Hepatocyte (in vitro differentiated cells): ENCODE measurements at regions not wholly inside any gene's neighbourhood (a gene's known extent, or its start where the extent isn't known, plus 50 kb on each side); places are given as distances from the start of the nearest gene placed in this dataset.
"Not testable (repeated sequence)": the region's sequence is repeated elsewhere in the genome, so short reads cannot be mapped to it uniquely, and the experiment has no call there.

Experiments used
- DNase-seq: peaks from one replicate; pipeline ENCODE4 v3.0.0-alpha.2; 2016; ENCODE audit warnings: low spot score
- H2AFZ ChIP-seq: fragments of 200-600 bp; sonication (generic); 2 replicates; pipeline ENCODE4 v1.6.0; 2016; ENCODE audit warnings: antibody characterized with exemption, mild to moderate bottlenecking
- H3K27ac ChIP-seq: fragments of 200-600 bp; sonication (generic); 2 replicates; pipeline ENCODE4 v1.5.1; 2016; ENCODE audit warnings: mild to moderate bottlenecking
- H3K27me3 ChIP-seq: fragments of 200-600 bp; sonication (generic); 2 replicates; pipeline ENCODE4 v1.6.1; 2016
- H3K36me3 ChIP-seq: fragments of 200-600 bp; sonication (generic); replicated peaks from 2 replicates; pipeline ENCODE4 v1.5.1; 2016; ENCODE audit warnings: low read depth; ENCODE audit not compliant: insufficient read depth
- H3K4me1 ChIP-seq: fragments of 200-600 bp; sonication (generic); 2 replicates; pipeline ENCODE4 v1.5.1; 2016; ENCODE audit warnings: mild to moderate bottlenecking, moderate library complexity; ENCODE audit not compliant: insufficient read depth
- H3K4me2 ChIP-seq: fragments of 200-600 bp; sonication (generic); 2 replicates; pipeline ENCODE4 v1.6.0; 2016
- H3K4me3 ChIP-seq: fragments of 200-600 bp; sonication (generic); 2 replicates; pipeline ENCODE4 v1.5.1; 2016; ENCODE audit warnings: mild to moderate bottlenecking
- H3K79me2 ChIP-seq: fragments of 200-600 bp; sonication (generic); 2 replicates; pipeline ENCODE4 v1.6.0; 2017; ENCODE audit warnings: mild to moderate bottlenecking
- H3K9me2 ChIP-seq: fragments of 200-600 bp; sonication (generic); replicated peaks from 2 replicates; pipeline ENCODE4 v1.6.0; 2017; ENCODE audit warnings: mild to moderate bottlenecking; ENCODE audit not compliant: insufficient read depth
- H3K9me3 ChIP-seq: fragments of 200-600 bp; sonication (generic); 2 replicates; pipeline ENCODE4 v1.5.1; 2016; ENCODE audit warnings: low read depth, mild to moderate bottlenecking
- H4K20me1 ChIP-seq: fragments of 200-600 bp; sonication (generic); 2 replicates; pipeline ENCODE4 v1.6.0; 2016; ENCODE audit warnings: mild to moderate bottlenecking; ENCODE audit not compliant: insufficient read depth, poor library complexity, severe bottlenecking
- CTCF ChIP-seq: fragments of 200-600 bp; sonication (generic); IDR thresholded peaks from 2 replicates; pipeline ENCODE4 v1.5.1; 2016; ENCODE audit warnings: antibody characterized with exemption, mild to moderate bottlenecking; ENCODE audit not compliant: poor library complexity
- EZH2 ChIP-seq: fragments of 200-600 bp; sonication (generic); IDR thresholded peaks from 2 replicates; pipeline ENCODE4 v1.6.1; 2016; ENCODE audit warnings: antibody characterized with exemption, mild to moderate bottlenecking, borderline replicate concordance
- EZH2phosphoT487 ChIP-seq: fragments of 200-600 bp; sonication (generic); IDR thresholded peaks from one replicate; pipeline ENCODE4 v1.6.1; 2018; ENCODE audit warnings: antibody characterized with exemption, mild to moderate bottlenecking, low read depth, moderate library complexity; ENCODE audit not compliant: unreplicated experiment, severe bottlenecking
- WGBS: methylation state at CpG from one replicate; pipeline ENCODE4 v1.1.6; 2016; ENCODE audit warnings: low lambda C conversion rate; ENCODE audit errors: missing lambda C conversion rate; 5-methylcytosine and 5-hydroxymethylcytosine counted together

GRCh38 chr18:43785158-43785557 lies 507.9 kb upstream of the SYT4 start:
- WGBS = 85% methylated on average over 1 of the region's 1 CpG
- Histone ChIP-seq H3K9me2 (no peaks in the 10 kb centered on the region), H3K4me3 (no peak overlapping the region), H3K27me3 (no peaks in the 10 kb centered on the region), H3K4me2 (no peak overlapping the region), H3K4me1 (no peaks in the 10 kb centered on the region), H3K36me3 (no peaks in the 10 kb centered on the region), H3K79me2 (no peaks in the 10 kb centered on the region), H3K9me3 (no peaks in the 10 kb centered on the region), H3K27ac (no peak overlapping the region), H2AFZ (no peak overlapping the region), H4K20me1 (no peaks in the 10 kb centered on the region)
- TF ChIP-seq EZH2phosphoT487 (no peak), CTCF (no peak), EZH2 (no peak)
- DNase-seq = no peak

GRCh38 chr18:43786893-43787292 lies 509.6 kb upstream of the SYT4 start:
- Histone ChIP-seq H3K27ac (no peak overlapping the region), H3K79me2 (no peaks in the 10 kb centered on the region), H2AFZ (no peak overlapping the region), H3K9me2 (no peaks in the 10 kb centered on the region), H4K20me1 (no peaks in the 10 kb centered on the region), H3K4me2 (no peak overlapping the region), H3K9me3 (no peaks in the 10 kb centered on the region), H3K27me3 (no peaks in the 10 kb centered on the region), H3K4me3 (no peak overlapping the region), H3K36me3 (no peaks in the 10 kb centered on the region), H3K4me1 (no peaks in the 10 kb centered on the region)
- no peak for TF ChIP-seq EZH2
- TF ChIP-seq EZH2phosphoT487 = no peak
- TF ChIP-seq CTCF = no peak
- no peak for DNase-seq
- 93% methylated on average over 4 of the region's 4 CpGs for WGBS

- not testable (repeated sequence) for DNase-seq, H3K79me2 ChIP-seq, H3K9me2 ChIP-seq, H3K9me3 ChIP-seq, H3K27ac ChIP-seq, H3K27me3 ChIP-seq, H2AFZ ChIP-seq, H3K4me2 ChIP-seq, H3K4me3 ChIP-seq, H3K36me3 ChIP-seq, H4K20me1 ChIP-seq, H3K4me1 ChIP-seq
Observed at GRCh38 chr18:43787721-43788120, 510.4 kb upstream of the SYT4 start.

- WGBS = 49% methylated on average over 3 of the region's 3 CpGs
- Histone ChIP-seq H3K4me3 (no peak overlapping the region), H2AFZ (no peak overlapping the region), H3K4me1 (no peaks in the 10 kb centered on the region), H3K27me3 (no peaks in the 10 kb centered on the region), H3K4me2 (no peak overlapping the region), H4K20me1 (no peaks in the 10 kb centered on the region), H3K79me2 (no peaks in the 10 kb centered on the region), H3K9me3 (no peaks in the 10 kb centered on the region), H3K27ac (peak overlapping the region; percentile 9), H3K9me2 (no peaks in the 10 kb centered on the region), H3K36me3 (no peaks in the 10 kb centered on the region)
- TF ChIP-seq EZH2phosphoT487 = no peak
- TF ChIP-seq CTCF = peak; percentile 60
- peak; percentile 22 for DNase-seq
Observed at GRCh38 chr18:43789234-43790000, 512.1 kb upstream of the SYT4 start.
